ENCODE measurements at regions not wholly inside any gene's neighbourhood (a gene's known extent, or its start where the extent isn't known, plus 50 kb on each side); places are given as distances from the start of the nearest gene placed in this dataset.
"Not testable (repeated sequence)": the region's sequence is repeated elsewhere in the genome, so short reads cannot be mapped to it uniquely, and the experiment has no call there.

DNA sequence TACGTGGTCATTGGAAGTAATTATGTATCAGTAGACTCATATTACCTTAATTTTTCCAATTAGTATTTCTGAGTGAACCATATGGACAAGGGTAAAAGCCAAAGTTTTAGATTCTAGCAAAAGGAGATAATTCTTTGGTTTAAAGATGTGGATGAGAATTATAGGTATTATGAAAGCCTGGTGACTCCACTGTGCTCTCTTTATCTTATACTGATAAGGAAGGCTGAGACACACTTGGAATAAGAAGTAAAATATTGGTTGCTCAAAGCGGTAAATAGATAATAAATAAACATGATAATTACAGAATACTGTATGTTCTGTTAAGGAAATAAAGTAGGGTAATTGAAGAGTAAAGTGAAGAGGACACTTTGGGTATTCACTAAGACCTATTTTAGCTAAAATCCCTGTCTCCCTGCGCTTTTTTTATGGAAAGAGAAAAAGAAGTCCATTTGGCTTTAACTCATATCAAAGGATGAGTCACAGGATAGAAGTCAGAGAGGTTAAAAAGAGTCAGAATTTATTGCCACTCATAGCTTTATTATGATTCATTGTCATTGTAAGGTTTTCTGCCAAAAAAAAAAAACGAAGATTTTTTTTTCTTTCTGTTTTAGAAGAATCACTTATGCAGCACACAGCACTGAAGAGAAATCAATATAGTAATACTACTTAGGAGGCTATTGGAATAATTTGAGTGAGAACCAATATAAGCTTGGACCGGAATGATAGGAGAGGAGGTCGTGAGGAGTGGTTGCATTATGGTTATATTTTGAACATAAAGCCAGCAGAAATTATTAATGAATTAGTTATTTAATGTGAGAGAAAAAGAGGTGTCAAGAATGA is 2463.1 kb downstream of the ARAP2 start:
- no peaks in the 10 kb centered on the region for H3K27me3 ChIP-seq
- no peak for DNase-seq (ENCODE audit: low spot score in 2 of 2)
- H3K4me1 ChIP-seq, result no peaks in the 10 kb centered on the region
- TF ChIP-seq POLR2A (IDR thresholded peaks at IDR 0.05), result no peak
- TF ChIP-seq EP300 (IDR thresholded peaks at IDR 0.05), result no peak
- 70 to 73% methylated on average over 6 of the region's 6 CpGs for WGBS, 2 donors
- no peaks in the 10 kb centered on the region for H3K36me3 ChIP-seq
- H3K4me3 ChIP-seq, result no peak overlapping the region
- H3K27ac ChIP-seq, result no peak overlapping the region
- no peaks in the 10 kb centered on the region for H3K9me3 ChIP-seq

DNA sequence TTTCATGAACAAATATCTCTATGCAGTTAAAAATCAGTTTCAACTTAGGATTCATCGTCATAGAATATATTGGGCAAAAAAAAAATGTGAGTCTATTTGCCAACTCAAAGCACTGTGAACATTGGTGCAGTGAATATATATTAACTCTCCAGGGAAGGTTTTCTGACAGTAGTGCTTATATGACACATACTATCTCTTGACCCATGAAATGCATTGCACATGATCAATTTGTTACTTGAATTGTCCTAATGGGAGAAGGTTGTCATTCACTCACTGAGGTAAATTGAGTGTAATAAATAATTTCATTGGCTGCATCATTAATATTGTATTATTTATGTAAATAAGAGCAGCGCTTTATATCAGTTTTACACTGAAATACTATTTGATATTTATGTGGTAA is 2458.5 kb downstream of the ARAP2 start:
- Histone ChIP-seq H3K36me3 (no peaks in the 10 kb centered on the region), H3K4me3 (no peak overlapping the region)

DNA sequence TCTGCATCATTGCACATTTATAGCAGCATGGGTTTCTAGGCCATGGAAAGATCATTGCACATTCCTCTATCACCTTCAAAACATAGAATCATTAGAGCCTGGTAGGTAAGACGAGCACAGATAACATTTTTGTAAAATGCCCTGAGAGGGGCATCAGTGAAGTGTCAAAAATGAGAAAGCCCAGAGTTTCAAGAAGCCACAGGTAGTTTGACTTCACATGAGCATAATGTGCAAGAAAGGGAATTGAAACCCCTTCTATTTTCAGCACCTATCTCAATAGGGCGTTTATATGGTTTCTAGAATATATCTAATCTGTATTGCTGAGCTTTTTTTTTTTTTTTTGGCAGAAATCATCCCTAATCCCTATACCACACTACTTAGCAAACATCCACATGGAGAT is 2441.7 kb downstream of the ARAP2 start:
- TF ChIP-seq, protein P1, sequence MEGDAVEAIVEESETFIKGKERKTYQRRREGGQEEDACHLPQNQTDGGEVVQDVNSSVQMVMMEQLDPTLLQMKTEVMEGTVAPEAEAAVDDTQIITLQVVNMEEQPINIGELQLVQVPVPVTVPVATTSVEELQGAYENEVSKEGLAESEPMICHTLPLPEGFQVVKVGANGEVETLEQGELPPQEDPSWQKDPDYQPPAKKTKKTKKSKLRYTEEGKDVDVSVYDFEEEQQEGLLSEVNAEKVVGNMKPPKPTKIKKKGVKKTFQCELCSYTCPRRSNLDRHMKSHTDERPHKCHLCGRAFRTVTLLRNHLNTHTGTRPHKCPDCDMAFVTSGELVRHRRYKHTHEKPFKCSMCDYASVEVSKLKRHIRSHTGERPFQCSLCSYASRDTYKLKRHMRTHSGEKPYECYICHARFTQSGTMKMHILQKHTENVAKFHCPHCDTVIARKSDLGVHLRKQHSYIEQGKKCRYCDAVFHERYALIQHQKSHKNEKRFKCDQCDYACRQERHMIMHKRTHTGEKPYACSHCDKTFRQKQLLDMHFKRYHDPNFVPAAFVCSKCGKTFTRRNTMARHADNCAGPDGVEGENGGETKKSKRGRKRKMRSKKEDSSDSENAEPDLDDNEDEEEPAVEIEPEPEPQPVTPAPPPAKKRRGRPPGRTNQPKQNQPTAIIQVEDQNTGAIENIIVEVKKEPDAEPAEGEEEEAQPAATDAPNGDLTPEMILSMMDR (IDR thresholded peaks at IDR 0.05), result no peak
- TF ChIP-seq POLR2A (IDR thresholded peaks at IDR 0.05), result no peak
- no peak for TF ChIP-seq EP300 (IDR thresholded peaks at IDR 0.05)
- Histone ChIP-seq H3K4me3 (no peak overlapping the region), H3K27me3 (no peaks in the 10 kb centered on the region), H3K9me3 (no peaks in the 10 kb centered on the region), H3K36me3 (no peaks in the 10 kb centered on the region), H3K4me1 (no peaks in the 10 kb centered on the region), H3K27ac (no peak overlapping the region)
- 67 to 68% methylated on average over 2 of the region's 2 CpGs for WGBS, 2 donors
- no peak for DNase-seq (ENCODE audit: low spot score in 2 of 2)

More for the DNA sequence above, 2458.5 kb downstream of the ARAP2 start:
- H3K9me3 ChIP-seq, result no peaks in the 10 kb centered on the region
- 96 to 97% methylated on average over 2 of the region's 2 CpGs for WGBS, 2 donors
- H3K27ac ChIP-seq, result no peak overlapping the region
- DNase-seq (ENCODE audit: low spot score in 2 of 2), result no peak
- no peaks in the 10 kb centered on the region for H3K4me1 ChIP-seq
- TF ChIP-seq EP300 (IDR thresholded peaks at IDR 0.05) (no peak), POLR2A (IDR thresholded peaks at IDR 0.05) (no peak)
- TF ChIP-seq, protein P1 (IDR thresholded peaks at IDR 0.05), result no peak
- H3K27me3 ChIP-seq, result no peaks in the 10 kb centered on the region

DNA sequence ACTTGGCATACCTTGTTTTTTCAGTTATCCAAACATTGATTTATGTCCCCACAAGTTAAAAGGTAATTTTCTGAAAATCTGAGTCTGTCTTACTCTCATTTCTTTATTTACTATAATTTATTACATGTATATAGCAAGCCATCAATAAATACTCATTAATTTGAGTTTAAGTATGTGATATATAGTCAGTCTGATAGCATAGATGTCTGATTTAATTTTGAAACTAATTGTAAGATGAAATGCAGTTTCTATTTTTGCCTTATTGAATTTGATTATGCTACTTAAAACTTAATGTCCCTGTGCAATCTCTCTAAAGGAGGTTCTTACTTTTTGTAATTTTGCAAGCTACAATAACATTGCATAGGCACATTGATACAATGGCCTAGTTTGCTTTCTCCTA is 2418.6 kb downstream of the ARAP2 start:
- Histone ChIP-seq H3K27ac (no peak overlapping the region), H3K4me3 (no peak overlapping the region), H3K36me3 (no peaks in the 10 kb centered on the region), H3K9me3 (no peaks in the 10 kb centered on the region), H3K4me1 (no peaks in the 10 kb centered on the region), H3K27me3 (no peaks in the 10 kb centered on the region)
- TF ChIP-seq EP300 (IDR thresholded peaks at IDR 0.05) (no peak), POLR2A (IDR thresholded peaks at IDR 0.05) (no peak)
- TF ChIP-seq, protein P1 (IDR thresholded peaks at IDR 0.05), result no peak
- DNase-seq (ENCODE audit: low spot score in 2 of 2), result no peak

DNA sequence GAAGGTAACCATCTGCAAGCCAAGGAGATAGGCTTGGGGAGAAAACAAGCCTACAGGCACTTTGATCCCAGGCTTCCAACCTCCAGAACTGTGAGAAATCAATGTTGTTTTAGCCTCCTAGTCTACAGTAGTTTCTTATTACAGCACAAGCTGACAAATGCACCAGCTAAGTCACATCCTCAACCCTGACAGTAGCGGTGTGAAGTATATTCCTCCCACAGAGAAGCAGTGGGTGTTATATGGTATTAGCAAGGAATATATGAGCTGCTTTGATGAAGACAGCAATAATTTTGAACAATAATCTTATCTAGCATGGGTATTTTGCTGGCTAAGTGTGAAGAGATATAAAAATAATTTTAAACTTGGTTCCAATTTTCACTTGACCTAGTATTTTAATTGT is 2415.0 kb downstream of the ARAP2 start:
- DNase-seq (ENCODE audit: low spot score in 2 of 2); H3K4me3 ChIP-seq; H3K27me3 ChIP-seq; H3K4me1 ChIP-seq; H3K9me3 ChIP-seq; H3K27ac ChIP-seq; H3K36me3 ChIP-seq: not testable (repeated sequence)
- WGBS, 2 donors, result 94 to 100% methylated on average over 1 of the region's 1 CpG

DNA sequence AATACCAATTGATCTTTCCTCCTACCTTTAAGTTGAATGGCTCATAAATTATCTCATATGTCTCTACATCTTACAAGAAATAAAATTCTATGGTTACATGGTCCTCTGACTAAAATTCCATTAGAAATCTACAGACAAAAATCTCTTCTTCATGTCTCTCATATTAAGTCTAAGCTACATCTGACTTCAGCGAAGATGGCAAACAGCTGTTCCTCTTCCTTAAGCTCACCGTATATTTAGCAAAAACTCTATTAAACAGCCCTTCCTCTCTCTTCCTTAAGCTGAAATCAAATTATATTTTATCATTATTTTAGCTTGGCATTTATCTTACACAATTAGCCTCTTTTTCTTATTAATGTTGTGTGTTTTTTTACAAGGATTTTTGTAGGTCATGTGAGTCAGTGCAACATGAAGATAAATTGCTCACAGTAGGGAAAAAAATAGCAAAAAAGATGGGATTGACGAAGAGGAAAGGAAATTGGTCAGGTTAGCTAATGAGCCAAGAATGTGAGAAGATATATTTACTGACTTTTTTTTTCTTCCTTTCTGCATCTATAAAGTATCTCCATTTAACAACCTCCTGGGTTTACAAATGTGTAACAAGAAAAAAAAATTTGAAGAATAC is 2412.8 kb downstream of the ARAP2 start:
- H3K27me3 ChIP-seq, result no peaks in the 10 kb centered on the region
- 68 to 73% methylated on average over 3 of the region's 3 CpGs for WGBS, 2 donors
- H3K4me1 ChIP-seq, result no peaks in the 10 kb centered on the region
- no peak for TF ChIP-seq EP300 (IDR thresholded peaks at IDR 0.05)
- no peak for TF ChIP-seq POLR2A (IDR thresholded peaks at IDR 0.05)
- TF ChIP-seq, protein P1 (IDR thresholded peaks at IDR 0.05), result no peak
- no peak for DNase-seq (ENCODE audit: low spot score in 2 of 2)
- no peaks in the 10 kb centered on the region for H3K36me3 ChIP-seq
- H3K4me3 ChIP-seq, result no peak overlapping the region
- H3K9me3 ChIP-seq, result no peaks in the 10 kb centered on the region
- H3K27ac ChIP-seq, result no peak overlapping the region

DNA sequence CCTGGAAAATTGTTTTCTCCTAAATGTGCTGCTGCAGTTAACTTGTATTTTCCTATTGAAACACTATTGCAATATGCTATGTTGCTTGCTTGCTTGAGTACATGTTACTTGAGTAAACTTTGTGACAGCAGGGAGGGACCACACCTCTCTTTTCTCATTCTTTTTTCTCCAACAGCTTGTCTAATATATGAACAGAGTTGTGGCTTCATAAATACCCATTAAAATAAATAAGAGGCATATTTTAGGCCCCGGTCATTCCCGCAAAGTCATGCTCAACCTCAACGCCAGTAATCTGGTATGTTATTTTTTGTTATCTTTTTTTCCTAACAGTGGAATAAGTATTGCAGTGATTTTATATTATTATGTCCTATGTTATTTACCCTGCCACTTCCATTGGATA is 2408.6 kb downstream of the ARAP2 start:
- H3K27me3 ChIP-seq; DNase-seq (ENCODE audit: low spot score in 2 of 2); H3K9me3 ChIP-seq; H3K4me1 ChIP-seq; H3K4me3 ChIP-seq; H3K27ac ChIP-seq; H3K36me3 ChIP-seq: not testable (repeated sequence)
- 96 to 97% methylated on average over 3 of the region's 3 CpGs for WGBS, 2 donors
